Mucosa of descending colon (tissue), 3 donors: ENCODE measurements at regions not wholly inside any gene's neighbourhood (a gene's known extent, or its start where the extent isn't known, plus 50 kb on each side); places are given as distances from the start of the nearest gene placed in this dataset.

Source experiments
- ATAC-seq: fragments of 200-7000 bp; cut with Tn5 transposase; one replicate; pipeline ENCODE4 v1.9.1; 2020; ENCODE audit warnings: mild to moderate bottlenecking, moderate library complexity
- DNase-seq, 3 donors: peaks; one replicate each; pipeline ENCODE4 v3.0.0-alpha.2; 2020
- H3K36me3 ChIP-seq: fragments of 200-600 bp; one replicate; pipeline ENCODE4 v1.8.0; 2021; ENCODE audit warnings: low read depth, mild to moderate bottlenecking
- H3K4me1 ChIP-seq: fragments of 200-600 bp; one replicate; pipeline ENCODE4 v1.8.0; 2021; ENCODE audit warnings: low read depth, mild to moderate bottlenecking
- H3K4me3 ChIP-seq: fragments of 200-600 bp; one replicate; pipeline ENCODE4 v1.8.0; 2021; ENCODE audit warnings: mild to moderate bottlenecking
- H3K9me3 ChIP-seq: fragments of 200-600 bp; one replicate; pipeline ENCODE4 v1.8.0; 2021; ENCODE audit warnings: mild to moderate bottlenecking
- CTCF ChIP-seq: fragments of 200-600 bp; IDR thresholded peaks from one replicate; pipeline ENCODE4 v1.8.0; 2022; ENCODE audit warnings: antibody characterized with exemption, mild to moderate bottlenecking
- intact Hi-C, 2 donors: fragments of 100-400 bp; cut with DNase I in 1 of 2; cut with micrococcal nuclease in 1 of 2; formaldehyde crosslinking; loops; one replicate each; pipeline versions ENCODE4 v1.11.0 to v1.11.1; 2022; cut with DNase I, micrococcal nuclease
- donor health status: DM: no; HTN: no; CAD: no; lungs with moderate emphysema.
- donor health status: DM: no; HTN: no; CAD: no.
- donor health status: DM: no; HTN: yes; CAD: no.

DNA sequence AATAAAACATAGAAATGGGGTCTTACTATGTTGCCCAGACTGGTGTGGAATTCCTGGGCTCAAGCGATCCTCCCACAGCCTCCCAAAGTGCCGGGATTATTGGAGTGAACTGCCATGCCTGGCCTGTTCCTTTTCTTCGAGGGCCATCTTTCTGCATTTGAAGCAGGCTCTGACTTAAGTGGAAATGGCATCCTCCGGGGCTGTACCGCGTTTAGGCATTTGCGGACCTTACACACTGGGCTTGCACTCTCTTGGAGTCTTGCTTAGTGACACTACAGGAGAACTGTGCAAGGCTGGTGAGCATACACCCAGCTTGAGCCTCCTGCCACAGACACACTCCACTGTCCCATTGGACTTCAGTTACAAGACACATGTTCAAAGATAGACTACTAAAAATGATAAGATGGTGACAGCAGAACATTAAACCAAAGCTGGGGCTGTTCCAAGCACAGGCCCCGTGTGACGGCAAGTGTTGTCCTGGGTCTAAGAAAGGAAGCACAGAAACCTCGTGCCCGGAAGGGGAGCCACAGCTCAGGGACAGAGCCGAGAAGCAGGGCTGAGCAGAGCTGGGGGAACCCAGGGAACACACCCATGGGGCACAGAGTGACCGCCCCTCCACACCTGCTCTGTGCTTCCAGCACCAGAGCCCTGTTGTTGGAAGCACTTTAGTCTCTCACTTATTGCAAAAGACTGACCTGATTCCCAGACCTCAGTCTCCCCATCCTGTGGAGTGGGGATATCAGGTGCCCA, 59.0 kb upstream of the SHANK2 start:
- H3K4me1 ChIP-seq = peaks cover 5% of the 10 kb centered on the region
- ATAC-seq (peak; percentile 70), DNase-seq (peak in 1 of 3 donors; percentile 10)
- TF ChIP-seq CTCF = no peak
- intact Hi-C loops = no loop called here
- peaks cover 3% of the 10 kb centered on the region for H3K9me3 ChIP-seq
- H3K4me3 ChIP-seq = no peak overlapping the region
- no peaks in the 10 kb centered on the region for H3K36me3 ChIP-seq

DNA sequence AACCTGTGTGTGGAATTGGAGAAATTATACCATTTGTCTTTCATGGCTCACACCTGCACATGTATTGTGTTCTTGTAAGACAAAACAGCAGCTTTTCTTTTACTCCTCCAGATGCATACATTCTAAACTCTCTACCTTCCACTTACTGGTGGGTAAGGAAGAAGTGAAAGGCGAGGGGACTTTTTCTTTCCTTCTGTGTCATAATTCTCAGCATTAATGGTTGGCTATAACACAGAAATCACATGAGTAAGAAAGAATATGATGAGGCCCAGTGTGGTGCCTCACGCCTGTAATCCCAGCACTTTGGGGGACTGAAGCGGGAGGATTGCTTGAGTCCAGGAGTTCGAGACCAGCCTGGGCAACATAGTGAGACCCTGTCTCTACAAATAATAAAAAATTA, 57.8 kb upstream of the SHANK2 start:
- intact Hi-C loops = no loop called here
- Histone ChIP-seq H3K36me3 (no peaks in the 10 kb centered on the region), H3K4me3 (no peak overlapping the region), H3K9me3 (no peaks in the 10 kb centered on the region), H3K4me1 (peaks cover 5% of the 10 kb centered on the region)
- no peak for TF ChIP-seq CTCF
- ATAC-seq (no peak), DNase-seq (no peak)

DNA sequence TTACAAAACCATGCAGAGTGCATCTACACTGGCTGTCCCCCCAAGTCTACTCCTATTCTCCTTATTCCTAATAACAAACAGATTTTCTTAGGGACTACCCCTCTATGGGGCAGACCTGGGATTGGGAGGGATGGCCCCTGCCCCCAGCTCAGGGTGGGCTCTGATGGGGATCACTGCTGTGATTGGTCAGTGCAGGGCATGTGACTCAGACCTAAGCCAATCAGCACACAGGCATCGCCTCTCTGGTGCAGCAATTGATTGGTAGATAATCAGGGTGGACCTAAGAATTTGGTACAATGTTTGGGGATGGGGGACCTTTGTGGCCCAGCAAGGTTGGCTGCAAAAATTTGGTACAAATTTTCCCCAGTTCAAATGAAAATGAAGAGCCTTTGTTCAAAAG, 57.2 kb upstream of the SHANK2 start:
- no peaks in the 10 kb centered on the region for H3K9me3 ChIP-seq
- peaks cover 5% of the 10 kb centered on the region for H3K4me1 ChIP-seq
- DNase-seq (no peak), ATAC-seq (no peak)
- intact Hi-C loops = no loop called here
- no peak for TF ChIP-seq CTCF
- no peak overlapping the region for H3K4me3 ChIP-seq
- H3K36me3 ChIP-seq = no peaks in the 10 kb centered on the region

GRCh38 chr11:71309181-71309580, 56.8 kb upstream of the SHANK2 start:
- TF ChIP-seq CTCF = no peak
- H3K9me3 ChIP-seq = no peaks in the 10 kb centered on the region
- intact Hi-C loops = no loop called here
- no peak overlapping the region for H3K4me3 ChIP-seq
- ATAC-seq (no peak), DNase-seq (no peak)
- H3K4me1 ChIP-seq = peaks cover 5% of the 10 kb centered on the region
- no peaks in the 10 kb centered on the region for H3K36me3 ChIP-seq

DNA sequence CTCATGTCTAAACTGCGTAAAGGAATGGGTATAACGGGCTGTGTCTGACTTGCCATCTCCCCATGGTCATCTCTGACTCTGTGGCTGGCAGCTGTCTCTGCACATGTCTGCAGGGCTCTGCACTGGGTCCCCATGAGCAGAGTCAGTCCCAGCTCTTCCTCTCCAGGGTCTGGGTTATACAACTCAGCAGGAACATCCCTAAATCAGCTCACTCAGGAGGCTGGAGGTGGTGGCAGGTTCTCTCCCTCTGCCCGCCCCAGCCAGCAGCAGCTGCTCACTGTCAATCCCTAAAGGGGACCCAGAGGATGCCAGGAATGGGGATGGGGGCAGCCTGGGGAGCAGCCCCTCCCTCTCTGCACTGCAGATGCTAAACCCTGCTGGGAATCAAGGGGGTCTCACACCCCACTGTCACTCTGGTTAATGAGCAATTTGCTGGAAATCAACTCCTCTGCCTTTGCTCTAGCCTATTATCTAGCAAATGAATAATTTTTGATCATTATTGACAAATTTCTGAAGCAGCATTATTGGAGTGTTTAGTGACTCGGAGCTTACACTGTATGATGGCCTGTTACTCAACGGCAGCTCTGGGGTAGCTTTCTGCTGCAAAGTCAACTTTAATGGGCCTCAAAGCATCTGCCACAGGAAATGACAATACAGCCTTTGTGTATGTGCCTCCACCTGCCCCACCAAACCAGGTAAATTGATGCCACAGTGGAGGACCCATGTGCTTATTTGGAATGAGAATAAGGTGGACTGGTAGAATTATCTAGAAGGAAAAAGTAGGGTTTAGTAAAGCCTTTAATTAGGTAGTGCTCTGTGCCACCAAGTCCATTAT, 55.7 kb upstream of the SHANK2 start:
- DNase-seq = no peak

More for the DNA sequence above, 55.7 kb upstream of the SHANK2 start:
- H3K36me3 ChIP-seq = no peaks in the 10 kb centered on the region
- intact Hi-C loops = no loop called here
- ATAC-seq = no peak
- TF ChIP-seq CTCF = no peak
- H3K9me3 ChIP-seq = no peaks in the 10 kb centered on the region
- no peak overlapping the region for H3K4me3 ChIP-seq
- peaks cover 5% of the 10 kb centered on the region for H3K4me1 ChIP-seq
